H9 (cell line): ENCODE measurements at regions not wholly inside any gene's neighbourhood (a gene's known extent, or its start where the extent isn't known, plus 50 kb on each side); places are given as distances from the start of the nearest gene placed in this dataset.

Experiments used
- DNase-seq: peaks from one replicate; pipeline ENCODE4 v3.0.0-alpha.2; 2017
- H2AFZ ChIP-seq: one replicate; pipeline ENCODE4 v1.6.1; 2013; ENCODE audit warnings: mild to moderate bottlenecking, low read length, control low read depth, moderate library complexity
- H2AK5ac ChIP-seq: 2 replicates; pipeline ENCODE4 v1.6.1; 2013; ENCODE audit warnings: low read length, control low read depth, mixed read lengths; ENCODE audit not compliant: insufficient read length
- H2BK120ac ChIP-seq: one replicate; pipeline ENCODE4 v1.6.1; 2013; ENCODE audit warnings: low read depth, mild to moderate bottlenecking, low read length, control low read depth, inconsistent platforms; ENCODE audit not compliant: poor library complexity, severe bottlenecking
- H2BK12ac ChIP-seq: 2 replicates; pipeline ENCODE4 v1.6.1; 2013; ENCODE audit warnings: low read length, control low read depth, mixed read lengths, low read depth; ENCODE audit not compliant: insufficient read length
- H2BK15ac ChIP-seq: 2 replicates; pipeline ENCODE4 v1.6.1; 2013; ENCODE audit warnings: low read depth, low read length, control low read depth
- H2BK20ac ChIP-seq: one replicate; pipeline ENCODE4 v1.6.1; 2013; ENCODE audit warnings: low read depth, mild to moderate bottlenecking, low read length, control low read depth, inconsistent platforms; ENCODE audit not compliant: poor library complexity, severe bottlenecking
- H2BK5ac ChIP-seq: 2 replicates; pipeline ENCODE4 v1.6.1; 2013; ENCODE audit warnings: low read length, control low read depth, mixed read lengths; ENCODE audit not compliant: insufficient read length
- H3K14ac ChIP-seq: 2 replicates; pipeline ENCODE4 v1.6.1; 2013; ENCODE audit warnings: low read length, control low read depth; ENCODE audit not compliant: insufficient read depth
- H3K18ac ChIP-seq: 2 replicates; pipeline ENCODE4 v1.6.1; 2013; ENCODE audit warnings: low read depth, mild to moderate bottlenecking, mixed read lengths, low read length, control low read depth; ENCODE audit not compliant: insufficient read length
- H3K23ac ChIP-seq: 2 replicates; pipeline ENCODE4 v1.6.1; 2013; ENCODE audit warnings: low read length, control low read depth, mixed read lengths, low read depth; ENCODE audit not compliant: insufficient read length
- H3K23me2 ChIP-seq: 2 replicates; pipeline ENCODE4 v1.6.1; 2013; ENCODE audit warnings: low read depth, mild to moderate bottlenecking, mixed read lengths, low read length, control low read depth; ENCODE audit not compliant: insufficient read length, poor library complexity, severe bottlenecking
- H3K27ac ChIP-seq: 2 replicates; pipeline ENCODE4 v1.5.1; 2013; ENCODE audit warnings: low read length, control low read depth, mixed read lengths, low read depth; ENCODE audit not compliant: insufficient read length
- H3K27me3 ChIP-seq: 2 replicates; pipeline ENCODE4 v1.6.1; 2013; ENCODE audit warnings: low read length, control low read depth, inconsistent platforms; ENCODE audit not compliant: insufficient read depth
- H3K4ac ChIP-seq: 2 replicates; pipeline ENCODE4 v1.6.1; 2013; ENCODE audit warnings: low read depth, mild to moderate bottlenecking, control low read depth, inconsistent platforms, low read length, moderate library complexity
- H3K4me1 ChIP-seq: 2 replicates; pipeline ENCODE4 v1.6.1; 2013; ENCODE audit warnings: low read length, control low read depth, inconsistent platforms; ENCODE audit not compliant: insufficient read depth
- H3K4me2 ChIP-seq: 2 replicates; pipeline ENCODE4 v1.6.1; 2013; ENCODE audit warnings: low read length, control low read depth, mixed read lengths; ENCODE audit not compliant: insufficient read length, insufficient read depth
- H3K56ac ChIP-seq: 2 replicates; pipeline ENCODE4 v1.6.1; 2013; ENCODE audit warnings: low read depth, mild to moderate bottlenecking, mixed read lengths, low read length, control low read depth; ENCODE audit not compliant: insufficient read length
- H3K79me1 ChIP-seq: 2 replicates; pipeline ENCODE4 v1.6.1; 2013; ENCODE audit warnings: low read depth, mild to moderate bottlenecking, moderate library complexity, low read length, control low read depth, inconsistent platforms; ENCODE audit not compliant: insufficient read depth, poor library complexity, severe bottlenecking
- H3K79me2 ChIP-seq: 2 replicates; pipeline ENCODE4 v1.6.1; 2013; ENCODE audit warnings: low read length, control low read depth, inconsistent platforms; ENCODE audit not compliant: insufficient read depth
- H3K9ac ChIP-seq: 2 replicates; pipeline ENCODE4 v1.6.1; 2013; ENCODE audit warnings: low read length, control low read depth, mixed read lengths; ENCODE audit not compliant: insufficient read length; ENCODE audit errors: extremely low read depth
- H3K9me3 ChIP-seq: one replicate; pipeline ENCODE4 v1.6.1; 2013; ENCODE audit warnings: low read depth, low read length, inconsistent platforms; ENCODE audit not compliant: control insufficient read depth
- H3T11ph ChIP-seq: one replicate; pipeline ENCODE4 v1.6.1; 2013; ENCODE audit warnings: mild to moderate bottlenecking, low read length, control low read depth, inconsistent platforms
- H4K20me1 ChIP-seq: one replicate; pipeline ENCODE4 v1.6.1; 2013; ENCODE audit not compliant: control insufficient read depth, insufficient read length, insufficient read depth
- H4K5ac ChIP-seq: 2 replicates; pipeline ENCODE4 v1.6.1; 2013; ENCODE audit warnings: low read depth, mild to moderate bottlenecking, mixed read lengths, low read length, control low read depth; ENCODE audit not compliant: insufficient read length
- H4K8ac ChIP-seq: replicated peaks from 2 replicates; pipeline ENCODE4 v1.6.1; 2013; ENCODE audit warnings: low read length, control low read depth, mixed read lengths, low read depth; ENCODE audit not compliant: insufficient read length
- H4K91ac ChIP-seq: 2 replicates; pipeline ENCODE4 v1.6.1; 2013; ENCODE audit warnings: low read depth, mild to moderate bottlenecking, moderate library complexity, mixed read lengths, low read length, control low read depth; ENCODE audit not compliant: insufficient read length
- H3K27ac Mint-ChIP-seq, 3 experiments: 2 replicates in 2 of 3; 3 replicates in 1 of 3; pipeline ENCODE4 v1.8.0; 2020 to 2021; ENCODE audit warnings: mixed read lengths in 3 of 3, mild to moderate bottlenecking in 1 of 3, moderate library complexity in 1 of 3
- H3K27me3 Mint-ChIP-seq: 2 replicates; pipeline ENCODE4 v1.8.0; 2021; ENCODE audit warnings: low read depth, mild to moderate bottlenecking, moderate library complexity, mixed read lengths
- H3K36me3 Mint-ChIP-seq, 3 experiments: 2 replicates in 2 of 3; 3 replicates in 1 of 3; pipeline ENCODE4 v1.8.0; 2020 to 2021; ENCODE audit warnings: low read depth in 3 of 3, mixed read lengths in 3 of 3; ENCODE audit not compliant: insufficient read depth in 1 of 3
- H3K4me1 Mint-ChIP-seq, 2 experiments: 2 replicates each; pipeline ENCODE4 v1.8.0; 2020; ENCODE audit warnings: mixed read lengths in 2 of 2
- H3K4me3 Mint-ChIP-seq, 2 experiments: 2 replicates in 1 of 2; 3 replicates in 1 of 2; pipeline ENCODE4 v1.8.0; 2020 to 2021; ENCODE audit warnings: mild to moderate bottlenecking in 2 of 2, mixed read lengths in 2 of 2, moderate library complexity in 1 of 2
- H3K9me3 Mint-ChIP-seq, 2 experiments: 2 replicates in 1 of 2; 3 replicates in 1 of 2; pipeline ENCODE4 v1.8.0; 2020; ENCODE audit warnings: mild to moderate bottlenecking in 2 of 2, mixed read lengths in 2 of 2, moderate library complexity in 1 of 2
- CTCF ChIP-seq: fragments of 200-600 bp; sonication (generic); conservative IDR thresholded peaks from 3 replicates; pipeline ENCODE4 v1.8.0; 2021; ENCODE audit warnings: antibody characterized with exemption, mild to moderate bottlenecking
- WGBS: extraction: QIAGEN DNeasy Blood & Tissue Kit; methylation state at CpG from one replicate; pipeline ENCODE4 v1.1.7; 2013; ENCODE audit warnings: missing lambda C conversion rate, low lambda C conversion rate, mixed read lengths; ENCODE audit not compliant: insufficient read length; ENCODE audit errors: extremely low coverage; 5-methylcytosine and 5-hydroxymethylcytosine counted together

- Histone ChIP-seq H2BK120ac (no peak overlapping the region), H2AK5ac (no peak overlapping the region), H4K91ac (no peak overlapping the region), H3K56ac (no peak overlapping the region), H3K9me3 (no peaks in the 10 kb centered on the region), H4K8ac (no peak overlapping the region), H3K9ac (no peak overlapping the region), H3K4ac (no peak overlapping the region), H2BK12ac (no peak overlapping the region), H3K27me3 (no peaks in the 10 kb centered on the region; the same call in 1 of the 2 replicates), H3K23me2 (no peaks in the 10 kb centered on the region), H2AFZ (no peak overlapping the region), H3K79me2 (no peaks in the 10 kb centered on the region), H3K18ac (no peak overlapping the region), H4K20me1 (no peaks in the 10 kb centered on the region), H3K14ac (no peak overlapping the region), H2BK20ac (no peak overlapping the region), H3K4me1 (no peaks in the 10 kb centered on the region), H2BK15ac (no peak overlapping the region), H3K23ac (no peak overlapping the region), H3K4me2 (no peak overlapping the region), H3T11ph (no peak overlapping the region), H2BK5ac (no peak overlapping the region), H4K5ac (no peak overlapping the region), H3K79me1 (no peaks in the 10 kb centered on the region), H3K27ac (no peak overlapping the region)
- TF ChIP-seq CTCF = no peak
- Mint-ChIP-seq H3K27ac (no peak overlapping the region; a peak in 1 of 7 replicates), H3K4me3 (no peak overlapping the region), H3K4me1 (no peaks in the 10 kb centered on the region), H3K27me3 (no peaks in the 10 kb centered on the region), H3K36me3 (no peaks in the 10 kb centered on the region), H3K9me3 (no peaks in the 10 kb centered on the region)
- DNase-seq = no peak
- no CpG with 5 or more reads among the region's 4 CpGs for WGBS
These were observed 218.5 kb downstream of the NUAK1 start for GRCh38 chr12:105920161-105920684.
